Right cardiac atrium (tissue), 5 donors: ENCODE measurements at regions not wholly inside any gene's neighbourhood (a gene's known extent, or its start where the extent isn't known, plus 50 kb on each side); places are given as distances from the start of the nearest gene placed in this dataset.
A peak's percentile ranks its signal among the peaks of the same experiment; 100 is the strongest.
"Not testable (repeated sequence)": the region's sequence is repeated elsewhere in the genome, so short reads cannot be mapped to it uniquely, and the experiment has no call there.

ENCODE experiments used
- ATAC-seq, 2 donors: fragments of 200-7000 bp; cut with Tn5 transposase; one replicate each; pipeline versions ENCODE4 v1.8.0 to v1.9.1; 2020; ENCODE audit warnings: moderate library complexity in 2 of 2, mild to moderate bottlenecking in 1 of 2
- DNase-seq, 3 donors: peaks; one replicate each; pipeline ENCODE4 v3.0.0-alpha.2; 2020
- H3K27ac ChIP-seq: one replicate; pipeline ENCODE4 v1.5.1; 2013; ENCODE audit warnings: mild to moderate bottlenecking, low read length, control low read depth, moderate library complexity
- H3K27me3 ChIP-seq: one replicate; pipeline ENCODE4 v1.6.1; 2013; ENCODE audit not compliant: control insufficient read depth, insufficient read depth
- H3K4me1 ChIP-seq: one replicate; pipeline ENCODE4 v1.6.1; 2013; ENCODE audit warnings: low read length; ENCODE audit not compliant: control insufficient read depth, insufficient read depth
- H3K4me3 ChIP-seq: one replicate; pipeline ENCODE4 v1.5.1; 2013; ENCODE audit warnings: low read length, control low read depth
- H3K9me3 ChIP-seq: one replicate; pipeline ENCODE4 v1.6.1; 2013; ENCODE audit warnings: low read length; ENCODE audit not compliant: control insufficient read depth
- WGBS: extraction: QIAGEN DNeasy Blood & Tissue Kit; methylation state at CpG from one replicate; pipeline ENCODE4 v1.1.7; 2013; 5-methylcytosine and 5-hydroxymethylcytosine counted together
- intact Hi-C, 4 donors: fragments of 100-400 bp; cut with DNase I; formaldehyde crosslinking; loops; one replicate each; pipeline versions ENCODE4 v1.11.0 to v1.14.0; 2022 to 2023
- donor health status: healthy with polysubstance abuse.
- donor health status: DM: no; HTN: yes; CAD: no.
- donor health status: DM: no; HTN: no; CAD: no.
- donor health status: DM: no; HTN: yes; CAD: no; lungs with severe emphysema.
- donor health status: DM: yes; HTN: yes; CAD: no.

- ATAC-seq = no peak
- intact Hi-C loops = no loop called here
- WGBS = 76% methylated on average over 1 of the region's 1 CpG
Measured at GRCh38 chr14:45906257-45906656, 653.3 kb upstream of the MIS18BP1 start.

GRCh38 chr14:45905672-45906071, 652.7 kb upstream of the MIS18BP1 start:
- Histone ChIP-seq H3K27ac (no peak overlapping the region), H3K27me3 (no peaks in the 10 kb centered on the region), H3K4me3 (no peak overlapping the region), H3K9me3 (no peaks in the 10 kb centered on the region), H3K4me1 (no peaks in the 10 kb centered on the region)
- ATAC-seq (no peak), DNase-seq (no peak)
- intact Hi-C loops = no loop called here
- 61% methylated on average over 1 of the region's 1 CpG for WGBS

More at GRCh38 chr14:45906257-45906656, 653.3 kb upstream of the MIS18BP1 start:
- DNase-seq = no peak
- Histone ChIP-seq H3K27ac (no peak overlapping the region), H3K4me1 (no peaks in the 10 kb centered on the region), H3K9me3 (no peaks in the 10 kb centered on the region), H3K27me3 (no peaks in the 10 kb centered on the region), H3K4me3 (no peak overlapping the region)

- intact Hi-C loops = no loop called here
- 86% methylated on average over 1 of the region's 1 CpG for WGBS
- ATAC-seq (no peak), DNase-seq (no peak)
- Histone ChIP-seq H3K4me3 (no peak overlapping the region), H3K9me3 (no peaks in the 10 kb centered on the region), H3K27me3 (no peaks in the 10 kb centered on the region), H3K4me1 (no peaks in the 10 kb centered on the region), H3K27ac (no peak overlapping the region)
Measured at GRCh38 chr14:45904314-45904713, 651.3 kb upstream of the MIS18BP1 start.

GRCh38 chr14:45902241-45902640, 649.2 kb upstream of the MIS18BP1 start:
- H3K27ac ChIP-seq = no peak overlapping the region
- no peak for DNase-seq

GRCh38 chr14:45897439-45897838, 644.4 kb upstream of the MIS18BP1 start:
- H3K27me3 ChIP-seq = no peaks in the 10 kb centered on the region
- no peaks in the 10 kb centered on the region for H3K9me3 ChIP-seq
- no peak overlapping the region for H3K27ac ChIP-seq
- H3K4me1 ChIP-seq = no peaks in the 10 kb centered on the region
- WGBS = 56% methylated on average over 3 of the region's 3 CpGs
- no peak for ATAC-seq
- no peak overlapping the region for H3K4me3 ChIP-seq
- no peak for DNase-seq
- intact Hi-C loops = no loop called here

More at GRCh38 chr14:45902241-45902640, 649.2 kb upstream of the MIS18BP1 start:
- H3K9me3 ChIP-seq = no peaks in the 10 kb centered on the region
- H3K4me3 ChIP-seq = no peak overlapping the region
- ATAC-seq = no peak
- WGBS = 84% methylated on average over 3 of the region's 3 CpGs
- no peaks in the 10 kb centered on the region for H3K27me3 ChIP-seq
- no peaks in the 10 kb centered on the region for H3K4me1 ChIP-seq
- intact Hi-C loops = no loop called here

- ATAC-seq = no peak
- H3K27ac ChIP-seq = no peak overlapping the region
Measured at GRCh38 chr14:45893127-45893526, 640.1 kb upstream of the MIS18BP1 start.

GRCh38 chr14:45891417-45892080, 638.5 kb upstream of the MIS18BP1 start:
- Histone ChIP-seq H3K4me3 (no peak overlapping the region), H3K27me3 (no peaks in the 10 kb centered on the region), H3K4me1 (no peaks in the 10 kb centered on the region), H3K9me3 (no peaks in the 10 kb centered on the region), H3K27ac (no peak overlapping the region)
- WGBS = 62% methylated on average over 18 of the region's 18 CpGs
- intact Hi-C loops = no loop called here
- DNase-seq = peak in 1 of 3 donors; percentile 21
- ATAC-seq = no peak

More at GRCh38 chr14:45893127-45893526, 640.1 kb upstream of the MIS18BP1 start:
- DNase-seq = no peak
- WGBS = 66% methylated on average over 3 of the region's 3 CpGs
- Histone ChIP-seq H3K27me3 (no peaks in the 10 kb centered on the region), H3K4me3 (no peak overlapping the region), H3K9me3 (no peaks in the 10 kb centered on the region), H3K4me1 (no peaks in the 10 kb centered on the region)
- intact Hi-C loops = no loop called here

- intact Hi-C loops = not testable (repeated sequence)
- WGBS = 83% methylated on average over 28 of the region's 28 CpGs
Measured at GRCh38 chr14:45888766-45889285, 635.8 kb upstream of the MIS18BP1 start.

GRCh38 chr14:45877981-45878380, 625.0 kb upstream of the MIS18BP1 start:
- no peak overlapping the region for H3K27ac ChIP-seq
- ATAC-seq = no peak
- no peaks in the 10 kb centered on the region for H3K27me3 ChIP-seq
- H3K4me3 ChIP-seq = no peak overlapping the region
- H3K9me3 ChIP-seq = no peaks in the 10 kb centered on the region
- WGBS = 83% methylated on average over 4 of the region's 4 CpGs
- no peaks in the 10 kb centered on the region for H3K4me1 ChIP-seq
- DNase-seq = no peak
- intact Hi-C loops = no loop called here

More at GRCh38 chr14:45888766-45889285, 635.8 kb upstream of the MIS18BP1 start:
- H3K4me1 ChIP-seq, H3K27ac ChIP-seq, H3K27me3 ChIP-seq, ATAC-seq, DNase-seq, H3K9me3 ChIP-seq, H3K4me3 ChIP-seq: not testable (repeated sequence)

- no peaks in the 10 kb centered on the region for H3K4me1 ChIP-seq
- WGBS = 76% methylated on average over 2 of the region's 2 CpGs
- H3K27me3 ChIP-seq = no peaks in the 10 kb centered on the region
- no peak for DNase-seq
- ATAC-seq = no peak
- intact Hi-C loops = no loop called here
- H3K4me3 ChIP-seq = no peak overlapping the region
- no peak overlapping the region for H3K27ac ChIP-seq
- H3K9me3 ChIP-seq = no peaks in the 10 kb centered on the region
Measured at GRCh38 chr14:45868863-45869262, 615.9 kb upstream of the MIS18BP1 start.

- ATAC-seq (no peak), DNase-seq (no peak)
- Histone ChIP-seq H3K27ac (no peak overlapping the region), H3K4me3 (no peak overlapping the region), H3K27me3 (no peaks in the 10 kb centered on the region), H3K4me1 (no peaks in the 10 kb centered on the region), H3K9me3 (no peaks in the 10 kb centered on the region)
- 33% methylated on average over 2 of the region's 2 CpGs for WGBS
- intact Hi-C loops = no loop called here
Measured at GRCh38 chr14:45868377-45868776, 615.4 kb upstream of the MIS18BP1 start.
